OCI-M2 (cell line): ENCODE measurements at regions not wholly inside any gene's neighbourhood (a gene's known extent, or its start where the extent isn't known, plus 50 kb on each side); places are given as distances from the start of the nearest gene placed in this dataset.
"Not testable (repeated sequence)": the region's sequence is repeated elsewhere in the genome, so short reads cannot be mapped to it uniquely, and the experiment has no call there.

Experiments
- DNase-seq: peaks from one replicate; lab custom pipeline; 2025; ENCODE audit not compliant: unreplicated experiment; lab: John Stamatoyannopoulos, UW

- no peak for DNase-seq
Measured at GRCh38 chr6:68575765-68576439, 59.2 kb upstream of the ADGRB3 start.

GRCh38 chr6:68572975-68573374 is 62.1 kb upstream of the ADGRB3 start:
- DNase-seq, result no peak

- peak; percentile 14 for DNase-seq
Measured at GRCh38 chr6:68572525-68572924, 62.6 kb upstream of the ADGRB3 start.

GRCh38 chr6:68559716-68560115 is 75.4 kb upstream of the ADGRB3 start:
- no peak for DNase-seq

GRCh38 chr6:68559070-68559469 is 76.0 kb upstream of the ADGRB3 start:
- no peak for DNase-seq

GRCh38 chr6:68546620-68547019 is 88.5 kb upstream of the ADGRB3 start:
- DNase-seq, result no peak

GRCh38 chr6:68544450-68544849 is 90.6 kb upstream of the ADGRB3 start:
- no peak for DNase-seq

GRCh38 chr6:68533339-68533795 is 101.7 kb upstream of the ADGRB3 start:
- DNase-seq, result no peak

- no peak for DNase-seq
Measured at GRCh38 chr6:68527691-68528090, 107.4 kb upstream of the ADGRB3 start.

- no peak for DNase-seq
Measured at GRCh38 chr6:68506911-68507310, 128.2 kb upstream of the ADGRB3 start.

- DNase-seq, result no peak
Measured at GRCh38 chr6:68502946-68503345, 132.1 kb upstream of the ADGRB3 start.

- DNase-seq, result no peak
Measured at GRCh38 chr6:68497927-68498326, 137.2 kb upstream of the ADGRB3 start.

GRCh38 chr6:68494880-68495279 is 140.2 kb upstream of the ADGRB3 start:
- DNase-seq, result not testable (repeated sequence)

GRCh38 chr6:68476611-68477010 is 158.5 kb upstream of the ADGRB3 start:
- no peak for DNase-seq

- DNase-seq, result no peak
Measured at GRCh38 chr6:68473433-68474210, 161.5 kb upstream of the ADGRB3 start.

- peak; percentile 33 for DNase-seq
Measured at GRCh38 chr6:68468244-68468884, 166.7 kb upstream of the ADGRB3 start.

- DNase-seq, result no peak
Measured at GRCh38 chr6:68458447-68458846, 176.6 kb upstream of the ADGRB3 start.

GRCh38 chr6:68447112-68447511 is 188.0 kb upstream of the ADGRB3 start:
- no peak for DNase-seq

GRCh38 chr6:68445926-68446325 is 189.2 kb upstream of the ADGRB3 start:
- DNase-seq, result no peak

GRCh38 chr6:68443704-68444103 is 191.4 kb upstream of the ADGRB3 start:
- DNase-seq, result no peak

GRCh38 chr6:68427630-68428029 is 207.5 kb upstream of the ADGRB3 start:
- no peak for DNase-seq

GRCh38 chr6:68410021-68410420 is 225.1 kb upstream of the ADGRB3 start:
- no peak for DNase-seq
